GM21528 (cell line): ENCODE measurements at regions not wholly inside any gene's neighbourhood (a gene's known extent, or its start where the extent isn't known, plus 50 kb on each side); places are given as distances from the start of the nearest gene placed in this dataset.

Experiments used
- ATAC-seq: cut with Tn5 transposase; IDR thresholded peaks from one replicate; pipeline ENCODE4 v1.9.1; 2021; ENCODE audit warnings: mild to moderate bottlenecking, moderate library complexity; ENCODE audit not compliant: unreplicated experiment, low FRiP score

GRCh38 chr22:47333625-47334024 is 571.2 kb downstream of the TBC1D22A start:
- ATAC-seq: no peak

GRCh38 chr22:47332246-47332980 is 570.0 kb downstream of the TBC1D22A start:
- ATAC-seq: no peak

GRCh38 chr22:47331750-47332149 is 569.3 kb downstream of the TBC1D22A start:
- no peak for ATAC-seq

GRCh38 chr22:47329727-47330650 is 567.5 kb downstream of the TBC1D22A start:
- no peak for ATAC-seq

- ATAC-seq: no peak
Observed at GRCh38 chr22:47328550-47329243, 566.2 kb downstream of the TBC1D22A start.

GRCh38 chr22:47327241-47327640 is 564.8 kb downstream of the TBC1D22A start:
- ATAC-seq: no peak

- ATAC-seq: no peak
Observed at GRCh38 chr22:47325249-47325648, 562.8 kb downstream of the TBC1D22A start.

GRCh38 chr22:47324435-47324990 is 562.1 kb downstream of the TBC1D22A start:
- no peak for ATAC-seq

- ATAC-seq: no peak
Observed at GRCh38 chr22:47323518-47323917, 561.1 kb downstream of the TBC1D22A start.

GRCh38 chr22:47322854-47323253 is 560.4 kb downstream of the TBC1D22A start:
- ATAC-seq: no peak

- ATAC-seq: no peak
Observed at GRCh38 chr22:47320560-47320959, 558.1 kb downstream of the TBC1D22A start.

- no peak for ATAC-seq
Observed at GRCh38 chr22:47318041-47318737, 555.7 kb downstream of the TBC1D22A start.

GRCh38 chr22:47315862-47316419 is 553.5 kb downstream of the TBC1D22A start:
- ATAC-seq: no peak

GRCh38 chr22:47310601-47311000 is 548.2 kb downstream of the TBC1D22A start:
- ATAC-seq: no peak

- ATAC-seq: no peak
Observed at GRCh38 chr22:47309946-47310345, 547.5 kb downstream of the TBC1D22A start.

GRCh38 chr22:47309476-47309875 is 547.0 kb downstream of the TBC1D22A start:
- no peak for ATAC-seq

GRCh38 chr22:47308886-47309285 is 546.4 kb downstream of the TBC1D22A start:
- no peak for ATAC-seq

GRCh38 chr22:47307822-47308221 is 545.4 kb downstream of the TBC1D22A start:
- no peak for ATAC-seq

- ATAC-seq: no peak
Observed at GRCh38 chr22:47307326-47307725, 544.9 kb downstream of the TBC1D22A start.

- no peak for ATAC-seq
Observed at GRCh38 chr22:47304854-47305253, 542.4 kb downstream of the TBC1D22A start.
